H9 (cell line): ENCODE measurements at regions not wholly inside any gene's neighbourhood (a gene's known extent, or its start where the extent isn't known, plus 50 kb on each side); places are given as distances from the start of the nearest gene placed in this dataset.
"Not testable (repeated sequence)": the region's sequence is repeated elsewhere in the genome, so short reads cannot be mapped to it uniquely, and the experiment has no call there.

Source experiments
- DNase-seq: peaks from one replicate; pipeline ENCODE4 v3.0.0-alpha.2; 2017
- H2AFZ ChIP-seq: one replicate; pipeline ENCODE4 v1.6.1; 2013; ENCODE audit warnings: mild to moderate bottlenecking, low read length, control low read depth, moderate library complexity
- H2AK5ac ChIP-seq: 2 replicates; pipeline ENCODE4 v1.6.1; 2013; ENCODE audit warnings: low read length, control low read depth, mixed read lengths; ENCODE audit not compliant: insufficient read length
- H2BK120ac ChIP-seq: one replicate; pipeline ENCODE4 v1.6.1; 2013; ENCODE audit warnings: low read depth, mild to moderate bottlenecking, low read length, control low read depth, inconsistent platforms; ENCODE audit not compliant: poor library complexity, severe bottlenecking
- H2BK12ac ChIP-seq: 2 replicates; pipeline ENCODE4 v1.6.1; 2013; ENCODE audit warnings: low read length, control low read depth, mixed read lengths, low read depth; ENCODE audit not compliant: insufficient read length
- H2BK15ac ChIP-seq: 2 replicates; pipeline ENCODE4 v1.6.1; 2013; ENCODE audit warnings: low read depth, low read length, control low read depth
- H2BK20ac ChIP-seq: one replicate; pipeline ENCODE4 v1.6.1; 2013; ENCODE audit warnings: low read depth, mild to moderate bottlenecking, low read length, control low read depth, inconsistent platforms; ENCODE audit not compliant: poor library complexity, severe bottlenecking
- H2BK5ac ChIP-seq: 2 replicates; pipeline ENCODE4 v1.6.1; 2013; ENCODE audit warnings: low read length, control low read depth, mixed read lengths; ENCODE audit not compliant: insufficient read length
- H3K14ac ChIP-seq: 2 replicates; pipeline ENCODE4 v1.6.1; 2013; ENCODE audit warnings: low read length, control low read depth; ENCODE audit not compliant: insufficient read depth
- H3K18ac ChIP-seq: 2 replicates; pipeline ENCODE4 v1.6.1; 2013; ENCODE audit warnings: low read depth, mild to moderate bottlenecking, mixed read lengths, low read length, control low read depth; ENCODE audit not compliant: insufficient read length
- H3K23ac ChIP-seq: 2 replicates; pipeline ENCODE4 v1.6.1; 2013; ENCODE audit warnings: low read length, control low read depth, mixed read lengths, low read depth; ENCODE audit not compliant: insufficient read length
- H3K23me2 ChIP-seq: 2 replicates; pipeline ENCODE4 v1.6.1; 2013; ENCODE audit warnings: low read depth, mild to moderate bottlenecking, mixed read lengths, low read length, control low read depth; ENCODE audit not compliant: insufficient read length, poor library complexity, severe bottlenecking
- H3K27ac ChIP-seq: 2 replicates; pipeline ENCODE4 v1.5.1; 2013; ENCODE audit warnings: low read length, control low read depth, mixed read lengths, low read depth; ENCODE audit not compliant: insufficient read length
- H3K27me3 ChIP-seq: 2 replicates; pipeline ENCODE4 v1.6.1; 2013; ENCODE audit warnings: low read length, control low read depth, inconsistent platforms; ENCODE audit not compliant: insufficient read depth
- H3K4ac ChIP-seq: 2 replicates; pipeline ENCODE4 v1.6.1; 2013; ENCODE audit warnings: low read depth, mild to moderate bottlenecking, control low read depth, inconsistent platforms, low read length, moderate library complexity
- H3K4me1 ChIP-seq: 2 replicates; pipeline ENCODE4 v1.6.1; 2013; ENCODE audit warnings: low read length, control low read depth, inconsistent platforms; ENCODE audit not compliant: insufficient read depth
- H3K4me2 ChIP-seq: 2 replicates; pipeline ENCODE4 v1.6.1; 2013; ENCODE audit warnings: low read length, control low read depth, mixed read lengths; ENCODE audit not compliant: insufficient read length, insufficient read depth
- H3K56ac ChIP-seq: 2 replicates; pipeline ENCODE4 v1.6.1; 2013; ENCODE audit warnings: low read depth, mild to moderate bottlenecking, mixed read lengths, low read length, control low read depth; ENCODE audit not compliant: insufficient read length
- H3K79me1 ChIP-seq: 2 replicates; pipeline ENCODE4 v1.6.1; 2013; ENCODE audit warnings: low read depth, mild to moderate bottlenecking, moderate library complexity, low read length, control low read depth, inconsistent platforms; ENCODE audit not compliant: insufficient read depth, poor library complexity, severe bottlenecking
- H3K79me2 ChIP-seq: 2 replicates; pipeline ENCODE4 v1.6.1; 2013; ENCODE audit warnings: low read length, control low read depth, inconsistent platforms; ENCODE audit not compliant: insufficient read depth
- H3K9ac ChIP-seq: 2 replicates; pipeline ENCODE4 v1.6.1; 2013; ENCODE audit warnings: low read length, control low read depth, mixed read lengths; ENCODE audit not compliant: insufficient read length; ENCODE audit errors: extremely low read depth
- H3K9me3 ChIP-seq: one replicate; pipeline ENCODE4 v1.6.1; 2013; ENCODE audit warnings: low read depth, low read length, inconsistent platforms; ENCODE audit not compliant: control insufficient read depth
- H3T11ph ChIP-seq: one replicate; pipeline ENCODE4 v1.6.1; 2013; ENCODE audit warnings: mild to moderate bottlenecking, low read length, control low read depth, inconsistent platforms
- H4K20me1 ChIP-seq: one replicate; pipeline ENCODE4 v1.6.1; 2013; ENCODE audit not compliant: control insufficient read depth, insufficient read length, insufficient read depth
- H4K5ac ChIP-seq: 2 replicates; pipeline ENCODE4 v1.6.1; 2013; ENCODE audit warnings: low read depth, mild to moderate bottlenecking, mixed read lengths, low read length, control low read depth; ENCODE audit not compliant: insufficient read length
- H4K8ac ChIP-seq: replicated peaks from 2 replicates; pipeline ENCODE4 v1.6.1; 2013; ENCODE audit warnings: low read length, control low read depth, mixed read lengths, low read depth; ENCODE audit not compliant: insufficient read length
- H4K91ac ChIP-seq: 2 replicates; pipeline ENCODE4 v1.6.1; 2013; ENCODE audit warnings: low read depth, mild to moderate bottlenecking, moderate library complexity, mixed read lengths, low read length, control low read depth; ENCODE audit not compliant: insufficient read length
- H3K27ac Mint-ChIP-seq, 3 experiments: 2 replicates in 2 of 3; 3 replicates in 1 of 3; pipeline ENCODE4 v1.8.0; 2020 to 2021; ENCODE audit warnings: mixed read lengths in 3 of 3, mild to moderate bottlenecking in 1 of 3, moderate library complexity in 1 of 3
- H3K27me3 Mint-ChIP-seq: 2 replicates; pipeline ENCODE4 v1.8.0; 2021; ENCODE audit warnings: low read depth, mild to moderate bottlenecking, moderate library complexity, mixed read lengths
- H3K36me3 Mint-ChIP-seq, 3 experiments: 2 replicates in 2 of 3; 3 replicates in 1 of 3; pipeline ENCODE4 v1.8.0; 2020 to 2021; ENCODE audit warnings: low read depth in 3 of 3, mixed read lengths in 3 of 3; ENCODE audit not compliant: insufficient read depth in 1 of 3
- H3K4me1 Mint-ChIP-seq, 2 experiments: 2 replicates each; pipeline ENCODE4 v1.8.0; 2020; ENCODE audit warnings: mixed read lengths in 2 of 2
- H3K4me3 Mint-ChIP-seq, 2 experiments: 2 replicates in 1 of 2; 3 replicates in 1 of 2; pipeline ENCODE4 v1.8.0; 2020 to 2021; ENCODE audit warnings: mild to moderate bottlenecking in 2 of 2, mixed read lengths in 2 of 2, moderate library complexity in 1 of 2
- H3K9me3 Mint-ChIP-seq, 2 experiments: 2 replicates in 1 of 2; 3 replicates in 1 of 2; pipeline ENCODE4 v1.8.0; 2020; ENCODE audit warnings: mild to moderate bottlenecking in 2 of 2, mixed read lengths in 2 of 2, moderate library complexity in 1 of 2
- WGBS: extraction: QIAGEN DNeasy Blood & Tissue Kit; methylation state at CpG from one replicate; pipeline ENCODE4 v1.1.7; 2013; ENCODE audit warnings: missing lambda C conversion rate, low lambda C conversion rate, mixed read lengths; ENCODE audit not compliant: insufficient read length; ENCODE audit errors: extremely low coverage; 5-methylcytosine and 5-hydroxymethylcytosine counted together

- H3K27ac Mint-ChIP-seq, H3K79me1 ChIP-seq, DNase-seq, H3K4ac ChIP-seq, H3K56ac ChIP-seq, H3K4me2 ChIP-seq, H3T11ph ChIP-seq, H3K36me3 Mint-ChIP-seq, H4K8ac ChIP-seq, H3K23ac ChIP-seq, H4K20me1 ChIP-seq, H3K9me3 Mint-ChIP-seq, H3K27me3 Mint-ChIP-seq, H2AFZ ChIP-seq, H3K4me3 Mint-ChIP-seq, H4K91ac ChIP-seq, H2BK15ac ChIP-seq, H3K9ac ChIP-seq, H3K79me2 ChIP-seq, H3K14ac ChIP-seq, H2BK20ac ChIP-seq, H2AK5ac ChIP-seq, H2BK5ac ChIP-seq, H3K4me1 ChIP-seq, H3K23me2 ChIP-seq, H3K27me3 ChIP-seq, H3K9me3 ChIP-seq, H2BK12ac ChIP-seq, H3K18ac ChIP-seq, H3K27ac ChIP-seq, H3K4me1 Mint-ChIP-seq, H4K5ac ChIP-seq, H2BK120ac ChIP-seq: not testable (repeated sequence)
- WGBS, result no CpG with 5 or more reads among the region's 3 CpGs
Observed at GRCh38 chr3:143178775-143179548, 59.4 kb downstream of the CHST2 start.
